Mammary epithelial cell (primary cell): ENCODE measurements at regions not wholly inside any gene's neighbourhood (a gene's known extent, or its start where the extent isn't known, plus 50 kb on each side); places are given as distances from the start of the nearest gene placed in this dataset.
"Not testable (repeated sequence)": the region's sequence is repeated elsewhere in the genome, so short reads cannot be mapped to it uniquely, and the experiment has no call there.

Experiments used
- CTCF ChIP-seq, 2 donors: IDR thresholded peaks in 1 of 2; conservative IDR thresholded peaks in 1 of 2; 2 replicates each; pipeline ENCODE4 v1.5.1; 2011 to 2012; ENCODE audit warnings: inconsistent platforms in 2 of 2, low read length in 2 of 2, mild to moderate bottlenecking in 2 of 2, control low read depth in 1 of 2, low read depth in 1 of 2; ENCODE audit not compliant: insufficient read depth in 1 of 2; ENCODE audit errors: extremely low read depth in 1 of 2
- EZH2 ChIP-seq: IDR thresholded peaks from 2 replicates; pipeline ENCODE4 v1.6.1; 2012; ENCODE audit warnings: low read length, inconsistent platforms, borderline replicate concordance

- not testable (repeated sequence) for TF ChIP-seq CTCF (conservative IDR thresholded peaks at IDR 0.05 in 1 of 2, IDR thresholded peaks at IDR 0.05 in 1 of 2; ENCODE audit: extremely low read depth in 1 of 2, insufficient read depth in 1 of 2, low read depth in 1 of 2, low read length in 2 of 2); EZH2
These were observed 1501.5 kb upstream of the DEFB115 start for GRCh38 chr20:29755854-29756498.
